GM12878 (cell line): ENCODE measurements at regions not wholly inside any gene's neighbourhood (a gene's known extent, or its start where the extent isn't known, plus 50 kb on each side); places are given as distances from the start of the nearest gene placed in this dataset.
"Not testable (repeated sequence)": the region's sequence is repeated elsewhere in the genome, so short reads cannot be mapped to it uniquely, and the experiment has no call there.

Source experiments
- ATAC-seq: fragments of 200-7000 bp; cut with Tn5 transposase; 3 replicates; pipeline ENCODE4 v1.9.1; 2020; ENCODE audit warnings: mild to moderate bottlenecking, moderate library complexity
- BruUV-seq: library from RNA; stranded (reverse); fragments of 400-500 nt; replicated peaks from 2 replicates; lab custom pipeline; 2021; lab: Mats Ljungman, UMichigan
- CTCF ChIA-PET: fragments of 300-600 bp; sonication (Branson Sonifier 250); formaldehyde crosslinking; extraction: SDS; loops from one replicate; lab custom pipeline; 2021; ENCODE audit warnings: inconsistent platforms; lab: Yijun Ruan, JAX
- POLR2A ChIA-PET: fragments of 350-600 bp; formaldehyde crosslinking; extraction: SDS; loops from one replicate; lab custom pipeline; 2021; ENCODE audit warnings: inconsistent platforms; lab: Charles Lee
- RAD21 ChIA-PET: fragments of 300-600 bp; sonication (Branson Sonifier 250); formaldehyde crosslinking; loops from one replicate; lab custom pipeline; 2023; ENCODE audit warnings: antibody characterized with exemption; ENCODE audit not compliant: unreplicated experiment; lab: Charles Lee
- SMC1A ChIA-PET: fragments of 300-600 bp; sonication (Branson Sonifier 250); formaldehyde crosslinking; loops from one replicate; lab custom pipeline; 2023; ENCODE audit not compliant: unreplicated experiment, uncharacterized antibody; lab: Charles Lee
- DNase-seq: peaks from one replicate; pipeline ENCODE4 v3.0.0-alpha.2; 2011; ENCODE audit warnings: low read depth, low spot score
- FAIRE-seq: peaks from 3 replicates; lab custom pipeline; 2011; peaks lifted over from hg19 to GRCh38; lab: Jason Lieb, UNC
- H2AFZ ChIP-seq: 2 replicates; pipeline ENCODE4 v1.6.0; 2011; ENCODE audit warnings: low read depth, low read length, control low read depth; ENCODE audit not compliant: control insufficient read depth
- H3K27ac ChIP-seq: 2 replicates; pipeline ENCODE4 v1.5.1; 2011; ENCODE audit warnings: control low read depth; ENCODE audit not compliant: control insufficient read depth, insufficient read depth
- H3K27me3 ChIP-seq, 2 experiments: replicated peaks in 1 of 2; 2 replicates each; pipeline versions ENCODE4 v1.6.0 to v1.6.1; 2011; ENCODE audit warnings: low read length in 1 of 2; ENCODE audit not compliant: control insufficient read depth in 2 of 2, insufficient read depth in 2 of 2
- H3K36me3 ChIP-seq, 2 experiments: 2 replicates each; pipeline ENCODE4 v1.5.1; 2011; ENCODE audit warnings: low read length in 1 of 2; ENCODE audit not compliant: control insufficient read depth in 2 of 2, insufficient read depth in 2 of 2
- H3K4me1 ChIP-seq: 2 replicates; pipeline ENCODE4 v1.6.1; 2011; ENCODE audit warnings: mild to moderate bottlenecking, low read length, moderate library complexity, mixed read lengths; ENCODE audit not compliant: control insufficient read depth, insufficient read depth
- H3K4me2 ChIP-seq: 2 replicates; pipeline ENCODE4 v1.6.0; 2011; ENCODE audit warnings: control low read depth; ENCODE audit not compliant: control insufficient read depth, insufficient read depth
- H3K4me3 ChIP-seq: fragments of 200-600 bp; sonication (generic); 2 replicates; pipeline ENCODE4 v1.5.1; 2016
- H3K79me2 ChIP-seq: 2 replicates; pipeline ENCODE4 v1.6.0; 2011; ENCODE audit warnings: low read length; ENCODE audit not compliant: control insufficient read depth, insufficient read depth
- H3K9ac ChIP-seq: 2 replicates; pipeline ENCODE4 v1.8.0; 2011; ENCODE audit warnings: low read length, control low read depth, mixed read lengths; ENCODE audit not compliant: control insufficient read depth, insufficient read depth
- H3K9me3 ChIP-seq: replicated peaks from 3 replicates; pipeline ENCODE4 v1.5.1; 2011; ENCODE audit warnings: mild to moderate bottlenecking, low read length; ENCODE audit not compliant: control insufficient read depth, insufficient read depth
- H4K20me1 ChIP-seq: 2 replicates; pipeline ENCODE4 v1.6.0; 2011; ENCODE audit not compliant: control insufficient read depth, insufficient read depth
- BCL11A ChIP-seq: IDR thresholded peaks from 2 replicates; pipeline ENCODE4 v1.6.1; 2011; ENCODE audit warnings: low read depth, low read length
- CBX3 ChIP-seq: fragments of 200-600 bp; sonication (generic); IDR thresholded peaks from 2 replicates; pipeline ENCODE4 v1.6.1; 2016; ENCODE audit warnings: low read depth, borderline replicate concordance
- ESRRA ChIP-seq: IDR thresholded peaks from 2 replicates; pipeline ENCODE4 v1.6.1; 2012; ENCODE audit warnings: mild to moderate bottlenecking, low read length, improper control_type of control experiment
- HSF1 ChIP-seq: fragments of 150-350 bp; IDR thresholded peaks from 2 replicates; pipeline ENCODE4 v1.6.1; 2014; ENCODE audit warnings: mild to moderate bottlenecking, low read depth, low read length
- LARP7 ChIP-seq: fragments of 450-650 bp; IDR thresholded peaks from 2 replicates; pipeline ENCODE4 v1.6.1; 2017; ENCODE audit warnings: mild to moderate bottlenecking
- POLR2AphosphoS2 ChIP-seq: IDR thresholded peaks from 2 replicates; pipeline ENCODE4 v1.6.1; 2011; ENCODE audit warnings: low read depth, mild to moderate bottlenecking, low read length, improper control_type of control experiment, moderate library complexity
- POLR2AphosphoS5 ChIP-seq: IDR thresholded peaks from 2 replicates; pipeline ENCODE4 v1.6.1; 2011; ENCODE audit warnings: mild to moderate bottlenecking, low read length, inconsistent platforms
- POU2F2 ChIP-seq: IDR thresholded peaks from 3 replicates; pipeline ENCODE4 v1.6.1; 2011; ENCODE audit warnings: low read depth, mild to moderate bottlenecking, low read length, borderline replicate concordance
- SKIL ChIP-seq: fragments of 450-650 bp; IDR thresholded peaks from 2 replicates; pipeline ENCODE4 v1.6.1; 2017; ENCODE audit warnings: mild to moderate bottlenecking, low read depth, inconsistent platforms; ENCODE audit not compliant: poor library complexity, severe bottlenecking
- SUZ12 ChIP-seq: fragments of 200-600 bp; sonication (generic); IDR thresholded peaks from one replicate; pipeline ENCODE4 v1.6.1; 2018; ENCODE audit warnings: antibody characterized with exemption, mild to moderate bottlenecking; ENCODE audit not compliant: unreplicated experiment
- ZBTB4 ChIP-seq: fragments of 450-650 bp; formaldehyde crosslinking; IDR thresholded peaks from 2 replicates; pipeline ENCODE4 v1.4.0; 2022; ENCODE audit warnings: mild to moderate bottlenecking, moderate library complexity
- ZNF217 ChIP-seq: fragments of 450-650 bp; IDR thresholded peaks from 2 replicates; pipeline ENCODE4 v1.6.1; 2017; ENCODE audit warnings: antibody characterized with exemption, mild to moderate bottlenecking
- WGBS: methylation state at CpG from one replicate; pipeline ENCODE4 v1.1.6; 2016; ENCODE audit warnings: low lambda C conversion rate; ENCODE audit not compliant: insufficient replicate concordance, insufficient coverage; ENCODE audit errors: missing lambda C conversion rate; 5-methylcytosine and 5-hydroxymethylcytosine counted together
- in situ Hi-C: fragments of 300-500 bp; cut with MboI; formaldehyde crosslinking; loops from 9 replicates; pipeline ENCODE4 v1.14.3; 2018; ENCODE audit warnings: mixed read lengths
- intact Hi-C: fragments of 100-400 bp; cut with micrococcal nuclease; formaldehyde crosslinking; loops from one replicate; pipeline ENCODE4 v1.14.2; 2022; ENCODE audit not compliant: unreplicated experiment

- Histone ChIP-seq H4K20me1 (no peaks in the 10 kb centered on the region), H3K79me2 (no peaks in the 10 kb centered on the region), H3K36me3 (no peaks in the 10 kb centered on the region), H3K27me3 (no peaks in the 10 kb centered on the region), H3K27ac (no peak overlapping the region), H3K4me2 (no peak overlapping the region), H3K4me3 (no peak overlapping the region), H3K9ac (no peak overlapping the region), H3K9me3 (no peaks in the 10 kb centered on the region), H3K4me1 (no peaks in the 10 kb centered on the region), H2AFZ (no peak overlapping the region)
- no peak for ATAC-seq
- in situ Hi-C loops: no loop called here
- RAD21 ChIA-PET: no interaction called here
- POLR2A ChIA-PET: no interaction called here
- WGBS: 7% methylated on average over 1 of the region's 1 CpG
- SMC1A ChIA-PET: no interaction called here
- BruUV-seq: no TSS peak
- no peak for DNase-seq
- TF ChIP-seq POU2F2 (no peak), HSF1 (no peak), ZBTB4 (CRISPR knock-in tag) (no peak), SUZ12 (no peak), POLR2AphosphoS5 (no peak), LARP7 (no peak), BCL11A (no peak), ESRRA (no peak), SKIL (no peak), CBX3 (no peak), POLR2AphosphoS2 (no peak), ZNF217 (no peak)
- CTCF ChIA-PET: interaction anchor here (1.6 kb wide), 1 partner anchor 227 kb away, joined by 3 read pairs; no protein-coding TSS in a partner anchor
- no peak for FAIRE-seq
- intact Hi-C loops: no loop called here
These were observed 234.8 kb upstream of the EDNRA start for GRCh38 chr4:147246096-147246495.

- H3K27ac ChIP-seq, H3K4me3 ChIP-seq, SMC1A ChIA-PET, BruUV-seq, RAD21 ChIA-PET, H3K4me1 ChIP-seq, POLR2A ChIA-PET, H3K9ac ChIP-seq, H3K4me2 ChIP-seq, H3K36me3 ChIP-seq, in situ Hi-C loops, ATAC-seq, H3K27me3 ChIP-seq, H3K9me3 ChIP-seq, H3K79me2 ChIP-seq, FAIRE-seq, intact Hi-C loops, DNase-seq, H2AFZ ChIP-seq, H4K20me1 ChIP-seq: not testable (repeated sequence)
- CTCF ChIA-PET: interaction anchor here (1.6 kb wide), 1 partner anchor 227 kb away, joined by 3 read pairs; no protein-coding TSS in a partner anchor
- WGBS: 4% methylated on average over 2 of the region's 2 CpGs
These were observed 234.4 kb upstream of the EDNRA start for GRCh38 chr4:147246528-147246927.
